NT2/D1 (cell line): ENCODE measurements at regions not wholly inside any gene's neighbourhood (a gene's known extent, or its start where the extent isn't known, plus 50 kb on each side); places are given as distances from the start of the nearest gene placed in this dataset.

Experiments
- SUZ12 ChIP-seq: IDR thresholded peaks from 2 replicates; pipeline ENCODE4 v1.6.1; 2011; ENCODE audit not compliant: insufficient read length, insufficient read depth; ENCODE audit errors: extremely low read depth
- YY1 ChIP-seq: IDR thresholded peaks from 2 replicates; pipeline ENCODE4 v1.6.1; 2011; ENCODE audit not compliant: insufficient read length, insufficient read depth
- ZNF274 ChIP-seq: IDR thresholded peaks from 2 replicates; pipeline ENCODE4 v1.6.1; 2011; ENCODE audit warnings: mild to moderate bottlenecking, low read depth, low read length

DNA sequence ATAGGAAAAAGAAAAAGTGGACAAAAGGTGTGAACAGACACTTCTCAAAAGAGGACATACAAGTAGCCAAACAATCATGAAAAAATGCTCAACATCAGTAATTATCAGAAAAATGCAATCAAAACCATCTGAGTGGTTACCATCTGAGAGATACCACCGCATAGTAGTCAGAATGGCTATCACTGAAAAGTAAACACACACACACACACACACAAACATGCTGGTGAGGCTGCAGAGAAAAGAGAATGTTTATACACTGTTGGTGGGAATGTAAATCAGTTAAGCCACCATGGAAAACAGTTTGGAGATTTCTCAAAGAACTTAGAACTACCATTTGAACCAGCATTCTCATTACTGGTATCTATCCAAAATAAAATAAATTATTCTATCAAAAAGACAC, 145.7 kb downstream of the CYP26A1 start:
- TF ChIP-seq SUZ12 (no peak), YY1 (no peak), ZNF274 (no peak)
